GM19468 (cell line): ENCODE measurements at regions not wholly inside any gene's neighbourhood (a gene's known extent, or its start where the extent isn't known, plus 50 kb on each side); places are given as distances from the start of the nearest gene placed in this dataset.
"Not testable (repeated sequence)": the region's sequence is repeated elsewhere in the genome, so short reads cannot be mapped to it uniquely, and the experiment has no call there.

ENCODE experiments used
- ATAC-seq: cut with Tn5 transposase; IDR thresholded peaks from one replicate; pipeline ENCODE4 v1.9.1; 2021; ENCODE audit warnings: mild to moderate bottlenecking, moderate library complexity, moderate number of reproducible peaks; ENCODE audit not compliant: unreplicated experiment; ENCODE audit errors: extremely low read depth

- ATAC-seq, result not testable (repeated sequence)
Observed at GRCh38 chr1:121558034-121558433, 373.3 kb downstream of the SRGAP2C start.

- ATAC-seq, result no peak
Observed at GRCh38 chr1:121558514-121558913, 373.7 kb downstream of the SRGAP2C start.

- no peak for ATAC-seq
Observed at GRCh38 chr1:121566346-121566745, 381.6 kb downstream of the SRGAP2C start.

GRCh38 chr1:121569428-121569827 lies 384.7 kb downstream of the SRGAP2C start:
- no peak for ATAC-seq

GRCh38 chr1:121573881-121574504 lies 389.2 kb downstream of the SRGAP2C start:
- ATAC-seq, result not testable (repeated sequence)

- not testable (repeated sequence) for ATAC-seq
Observed at GRCh38 chr1:121574505-121574899, 389.7 kb downstream of the SRGAP2C start.

- not testable (repeated sequence) for ATAC-seq
Observed at GRCh38 chr1:121582898-121583297, 398.1 kb downstream of the SRGAP2C start.

- no peak for ATAC-seq
Observed at GRCh38 chr1:121586369-121587229, 401.8 kb downstream of the SRGAP2C start.

- ATAC-seq, result no peak
Observed at GRCh38 chr1:121587230-121587569, 402.4 kb downstream of the SRGAP2C start.

GRCh38 chr1:121587777-121588176 lies 403.0 kb downstream of the SRGAP2C start:
- ATAC-seq, result no peak

- no peak for ATAC-seq
Observed at GRCh38 chr1:121594096-121594495, 409.3 kb downstream of the SRGAP2C start.

GRCh38 chr1:121595089-121595488 lies 410.3 kb downstream of the SRGAP2C start:
- ATAC-seq, result no peak

- not testable (repeated sequence) for ATAC-seq
Observed at GRCh38 chr1:121604843-121605444, 420.2 kb downstream of the SRGAP2C start.

GRCh38 chr1:121607499-121607898 lies 422.7 kb downstream of the SRGAP2C start:
- ATAC-seq, result not testable (repeated sequence)
